T-helper 2 cell treated with Interferon-gamma antibody and Interleukin-4, amounts not matched to agents 5 μg/mL and 100 μg/mL, for 36 hours (primary cell): ENCODE measurements at regions not wholly inside any gene's neighbourhood (a gene's known extent, or its start where the extent isn't known, plus 50 kb on each side); places are given as distances from the start of the nearest gene placed in this dataset.
"Not testable (repeated sequence)": the region's sequence is repeated elsewhere in the genome, so short reads cannot be mapped to it uniquely, and the experiment has no call there.

Experiments
- DNase-seq: peaks from one replicate; pipeline ENCODE4 v3.0.0; 2021; ENCODE audit warnings: low spot score
- H3K27ac Mint-ChIP-seq: one replicate; pipeline ENCODE4 v1.8.0; 2021; ENCODE audit warnings: mild to moderate bottlenecking, mixed read lengths
- H3K27me3 Mint-ChIP-seq: one replicate; pipeline ENCODE4 v1.8.0; 2021; ENCODE audit warnings: low read depth, mixed read lengths
- H3K36me3 Mint-ChIP-seq: one replicate; pipeline ENCODE4 v1.8.0; 2021; ENCODE audit warnings: low read depth, mixed read lengths
- H3K4me1 Mint-ChIP-seq: one replicate; pipeline ENCODE4 v1.8.0; 2021; ENCODE audit warnings: low read depth, mixed read lengths
- H3K4me3 Mint-ChIP-seq: one replicate; pipeline ENCODE4 v1.8.0; 2022; ENCODE audit warnings: mild to moderate bottlenecking, moderate library complexity, mixed read lengths
- H3K9me3 Mint-ChIP-seq: one replicate; pipeline ENCODE4 v1.8.0; 2021; ENCODE audit warnings: mixed read lengths

DNA sequence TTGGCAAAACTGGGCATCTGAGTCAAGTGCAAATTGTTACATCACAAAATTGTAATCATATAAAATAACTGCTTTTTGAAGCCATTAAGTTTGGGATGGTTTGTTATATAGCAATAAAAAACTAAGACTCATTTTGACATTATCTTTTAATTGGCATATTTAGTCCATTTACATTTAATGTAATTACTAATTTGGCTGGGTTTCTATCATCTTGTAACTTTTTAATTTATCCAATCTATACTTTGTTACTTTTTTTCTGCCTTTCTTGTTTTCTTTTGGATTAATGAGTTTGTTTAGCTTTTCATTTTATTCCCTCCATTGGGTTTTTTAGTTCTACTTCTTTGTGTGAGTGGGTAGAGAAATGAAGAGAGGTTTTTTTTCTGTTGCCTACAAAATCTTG is 76.3 kb downstream of the DRAM2 start:
- peaks cover 14% of the 10 kb centered on the region for H3K9me3 Mint-ChIP-seq

DNA sequence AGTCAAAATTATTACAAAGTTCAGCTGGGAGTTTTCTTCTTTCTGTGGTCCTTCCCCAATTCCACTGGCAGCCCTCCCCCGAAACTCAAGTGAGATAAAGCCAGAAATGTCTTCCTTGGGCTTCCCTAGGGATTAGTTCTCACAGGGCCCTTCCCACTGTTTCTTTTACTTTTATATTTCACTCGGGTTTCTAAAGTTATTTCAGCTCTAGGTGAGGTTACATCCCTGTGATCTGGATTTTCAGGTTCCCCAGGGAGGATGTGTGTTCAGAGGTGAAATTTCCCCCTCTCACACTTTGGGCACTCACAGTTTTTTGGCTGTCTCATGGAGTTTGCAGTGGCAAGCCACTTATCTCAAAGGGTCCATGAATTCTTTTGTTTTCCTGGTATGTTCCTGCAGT is 77.3 kb downstream of the DRAM2 start:
- H3K4me1 Mint-ChIP-seq, result no peaks in the 10 kb centered on the region
- no peak overlapping the region for H3K27ac Mint-ChIP-seq
- peaks cover 7% of the 10 kb centered on the region for H3K27me3 Mint-ChIP-seq
- peaks cover 14% of the 10 kb centered on the region for H3K9me3 Mint-ChIP-seq
- H3K4me3 Mint-ChIP-seq, result no peak overlapping the region
- no peaks in the 10 kb centered on the region for H3K36me3 Mint-ChIP-seq
- DNase-seq, result no peak

More for the DNA sequence above, 76.3 kb downstream of the DRAM2 start:
- no peak overlapping the region for H3K4me3 Mint-ChIP-seq
- H3K27me3 Mint-ChIP-seq, result peaks cover 7% of the 10 kb centered on the region
- H3K27ac Mint-ChIP-seq, result no peak overlapping the region
- DNase-seq, result no peak
- no peaks in the 10 kb centered on the region for H3K4me1 Mint-ChIP-seq
- no peaks in the 10 kb centered on the region for H3K36me3 Mint-ChIP-seq

DNA sequence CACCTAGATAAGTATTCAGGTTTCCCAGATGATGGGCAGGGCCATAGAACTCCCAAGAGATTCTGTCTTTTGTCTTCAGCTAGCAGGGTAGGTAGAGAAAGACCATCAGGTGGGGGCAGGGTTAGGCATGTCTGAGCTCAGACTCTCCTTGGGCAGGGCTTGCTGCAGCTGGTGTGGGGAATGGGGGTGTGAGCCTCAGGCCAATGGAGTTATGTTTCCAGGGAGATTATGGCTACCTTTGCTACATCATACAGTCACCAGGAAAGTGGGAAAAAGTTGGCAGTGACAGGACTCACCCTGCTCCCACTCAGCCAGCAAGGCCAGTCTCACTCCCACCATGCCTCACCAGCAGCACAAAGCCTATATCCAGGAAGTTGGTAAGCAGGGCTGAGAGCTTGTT is 77.8 kb downstream of the DRAM2 start:
- no peak for DNase-seq
- Mint-ChIP-seq H3K36me3 (no peaks in the 10 kb centered on the region), H3K27ac (no peak overlapping the region)

GRCh38 chr1:111054656-111055055 is 85.2 kb downstream of the DRAM2 start:
- Mint-ChIP-seq H3K4me3 (no peak overlapping the region), H3K27me3 (peaks cover 37% of the 10 kb centered on the region), H3K27ac (no peak overlapping the region), H3K9me3 (no peaks in the 10 kb centered on the region), H3K4me1 (no peaks in the 10 kb centered on the region), H3K36me3 (peaks cover 2% of the 10 kb centered on the region)
- no peak for DNase-seq

More for the DNA sequence above, 77.8 kb downstream of the DRAM2 start:
- Mint-ChIP-seq H3K4me1 (no peaks in the 10 kb centered on the region), H3K4me3 (no peak overlapping the region), H3K27me3 (peaks cover 7% of the 10 kb centered on the region), H3K9me3 (peaks cover 14% of the 10 kb centered on the region)

DNA sequence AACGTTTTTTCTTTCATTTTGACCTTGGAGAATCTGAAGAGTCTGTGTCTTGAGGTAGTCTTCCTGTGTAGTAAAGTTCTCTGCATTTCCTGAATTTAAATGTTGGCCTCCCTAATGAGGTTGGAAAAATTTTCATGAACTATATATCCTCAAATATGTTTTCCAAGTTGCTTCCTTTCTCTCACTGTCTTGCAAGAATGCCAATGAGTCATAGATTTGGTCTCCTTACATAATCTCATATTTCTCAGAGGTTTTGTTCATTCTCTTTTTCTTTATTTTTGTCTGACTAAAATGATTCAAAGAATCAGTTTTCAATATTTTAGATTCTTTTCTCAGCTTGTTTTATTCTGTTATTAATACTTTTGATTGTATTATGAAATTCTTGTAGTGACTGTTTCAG is 87.6 kb downstream of the DRAM2 start:
- no peaks in the 10 kb centered on the region for H3K4me1 Mint-ChIP-seq
- H3K36me3 Mint-ChIP-seq, result peaks cover 2% of the 10 kb centered on the region
- no peak overlapping the region for H3K4me3 Mint-ChIP-seq
- peaks cover 6% of the 10 kb centered on the region for H3K9me3 Mint-ChIP-seq
- peaks cover 56% of the 10 kb centered on the region for H3K27me3 Mint-ChIP-seq
- no peak for DNase-seq
- H3K27ac Mint-ChIP-seq, result no peak overlapping the region

DNA sequence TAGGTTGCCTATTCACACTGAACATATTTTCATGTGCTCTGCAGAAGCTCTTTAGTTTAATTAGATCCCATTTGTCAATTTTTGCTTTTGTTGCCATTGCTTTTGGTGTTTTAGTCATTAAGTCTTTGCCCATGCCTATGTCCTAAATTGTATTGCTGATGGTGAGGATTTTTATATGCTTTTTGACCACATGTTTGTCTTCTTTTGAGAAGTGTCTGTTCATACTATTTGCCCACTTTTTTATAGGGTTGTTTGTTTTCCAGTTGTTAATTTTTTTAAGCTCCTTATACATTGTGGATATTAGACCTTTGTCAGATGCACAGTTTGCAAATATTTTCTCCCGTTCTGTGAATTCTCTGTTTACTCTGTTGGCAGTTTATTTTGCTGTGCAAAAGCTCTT is 84.5 kb upstream of the LRIF1 start:
- H3K9me3 Mint-ChIP-seq, H3K36me3 Mint-ChIP-seq, H3K4me1 Mint-ChIP-seq, H3K4me3 Mint-ChIP-seq, H3K27ac Mint-ChIP-seq, DNase-seq: not testable (repeated sequence)
- H3K27me3 Mint-ChIP-seq, result peaks cover 43% of the 10 kb centered on the region

- no peak for DNase-seq
- Mint-ChIP-seq H3K27ac (no peak overlapping the region), H3K4me3 (no peak overlapping the region), H3K36me3 (no peaks in the 10 kb centered on the region), H3K27me3 (peaks cover 36% of the 10 kb centered on the region), H3K9me3 (peaks cover 6% of the 10 kb centered on the region), H3K4me1 (no peaks in the 10 kb centered on the region)
Observed at GRCh38 chr1:111045033-111045722, 81.5 kb upstream of the LRIF1 start.

DNA sequence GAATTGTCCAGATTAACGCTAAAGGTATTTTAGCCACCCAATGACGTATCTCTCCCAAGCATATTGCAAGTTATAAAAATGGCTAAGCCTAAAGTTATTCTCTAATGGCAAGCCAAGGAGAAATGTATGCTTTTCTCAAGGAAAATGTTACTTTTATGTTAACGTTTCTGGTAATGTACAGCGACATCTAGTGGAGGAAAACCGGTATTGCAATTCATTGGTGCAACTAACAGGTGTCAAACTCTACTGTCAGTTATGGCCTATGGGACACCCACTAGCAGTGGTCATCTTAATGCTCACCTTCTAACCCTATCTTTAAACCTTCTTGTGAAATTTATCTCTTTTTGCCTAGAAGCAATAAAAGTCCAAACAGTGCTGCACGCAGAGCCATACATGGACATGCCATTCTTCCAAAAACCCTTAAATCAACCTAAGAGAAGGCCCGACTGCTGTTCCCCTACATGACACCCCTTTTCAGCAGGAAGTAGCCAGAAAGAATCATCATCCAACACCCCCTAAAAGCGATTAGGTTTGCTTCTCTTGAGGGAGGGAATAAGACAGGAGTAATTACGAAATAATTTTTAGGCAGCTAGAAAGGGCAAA is 68.7 kb upstream of the LRIF1 start:
- Mint-ChIP-seq H3K27me3 (peaks cover 24% of the 10 kb centered on the region), H3K4me1 (peaks cover 2% of the 10 kb centered on the region), H3K4me3 (no peak overlapping the region), H3K36me3 (no peaks in the 10 kb centered on the region), H3K9me3 (no peaks in the 10 kb centered on the region), H3K27ac (no peak overlapping the region)
- peak; percentile 17 for DNase-seq

DNA sequence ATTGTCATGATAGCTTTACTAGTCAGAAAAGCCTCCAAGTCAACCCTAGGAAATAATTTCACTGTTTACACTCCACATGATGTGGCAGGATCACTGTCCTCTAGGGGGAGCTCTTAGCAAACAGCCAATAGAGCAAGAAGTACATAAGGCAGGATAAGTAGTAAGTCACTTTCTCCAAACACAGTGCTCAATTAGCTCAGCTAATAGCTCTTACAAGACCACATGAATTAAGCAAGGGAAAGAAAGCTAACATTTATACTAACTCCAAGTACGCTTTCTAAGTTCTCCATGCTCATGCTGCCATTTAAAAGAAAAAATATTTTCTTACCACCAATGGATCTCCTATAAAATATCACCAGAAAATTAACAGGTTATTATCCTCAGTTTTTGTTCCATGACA is 66.9 kb upstream of the LRIF1 start:
- peak; percentile 35 for DNase-seq
- Mint-ChIP-seq H3K27me3 (peaks cover 23% of the 10 kb centered on the region), H3K36me3 (no peaks in the 10 kb centered on the region), H3K4me3 (no peak overlapping the region), H3K27ac (no peak overlapping the region), H3K4me1 (peaks cover 2% of the 10 kb centered on the region), H3K9me3 (no peaks in the 10 kb centered on the region)

GRCh38 chr1:111025109-111025508 is 61.4 kb upstream of the LRIF1 start:
- H3K4me1 Mint-ChIP-seq, result no peaks in the 10 kb centered on the region
- H3K27me3 Mint-ChIP-seq, result peaks cover 49% of the 10 kb centered on the region
- no peak overlapping the region for H3K27ac Mint-ChIP-seq
- no peaks in the 10 kb centered on the region for H3K9me3 Mint-ChIP-seq
- no peak overlapping the region for H3K4me3 Mint-ChIP-seq
- no peak for DNase-seq
- no peaks in the 10 kb centered on the region for H3K36me3 Mint-ChIP-seq

GRCh38 chr1:111015222-111015621 is 51.5 kb upstream of the LRIF1 start:
- DNase-seq, result no peak
- Mint-ChIP-seq H3K27ac (no peak overlapping the region), H3K4me3 (no peak overlapping the region), H3K9me3 (peaks cover 8% of the 10 kb centered on the region), H3K27me3 (peaks cover 24% of the 10 kb centered on the region), H3K36me3 (no peaks in the 10 kb centered on the region), H3K4me1 (no peaks in the 10 kb centered on the region)
